H1 (cell line): ENCODE measurements at regions not wholly inside any gene's neighbourhood (a gene's known extent, or its start where the extent isn't known, plus 50 kb on each side); places are given as distances from the start of the nearest gene placed in this dataset.

Experiments
- CTCF ChIA-PET: fragments of 300-600 bp; sonication (Branson Sonifier 250); formaldehyde crosslinking; loops from one replicate; lab custom pipeline; 2021; ENCODE audit not compliant: partially characterized antibody; lab: Charles Lee
- POLR2A ChIA-PET: fragments of 300-600 bp; sonication (Branson Sonifier 250); formaldehyde crosslinking; loops from one replicate; lab custom pipeline; 2021; ENCODE audit warnings: inconsistent platforms; ENCODE audit not compliant: partially characterized antibody; lab: Charles Lee
- DNase-seq, 2 experiments: peaks; one replicate each; pipeline versions ENCODE4 v3.0.0 to v3.0.0-alpha.2; 2010 to 2022; ENCODE audit warnings: low spot score in 2 of 2, low read depth in 1 of 2, mixed read lengths in 1 of 2
- FAIRE-seq: peaks from 2 replicates; lab custom pipeline; 2011; peaks lifted over from hg19 to GRCh38; lab: Jason Lieb, UNC
- H2AFZ ChIP-seq: 2 replicates; pipeline ENCODE4 v1.8.1; 2012; ENCODE audit warnings: low read length, inconsistent platforms
- H2AK5ac ChIP-seq: 2 replicates; pipeline ENCODE4 v1.6.1; 2013; ENCODE audit warnings: low read depth, low read length
- H2BK120ac ChIP-seq: replicated peaks from 2 replicates; pipeline ENCODE3; 2013; ENCODE audit warnings: low read depth, low read length, inconsistent platforms
- H2BK12ac ChIP-seq: 2 replicates; pipeline ENCODE4 v1.6.1; 2013; ENCODE audit warnings: low read depth, low read length
- H2BK15ac ChIP-seq: 2 replicates; pipeline ENCODE4 v1.6.1; 2013; ENCODE audit warnings: low read length
- H2BK20ac ChIP-seq: 2 replicates; pipeline ENCODE4 v1.6.1; 2013; ENCODE audit warnings: low read length
- H2BK5ac ChIP-seq: 2 replicates; pipeline ENCODE4 v1.6.1; 2013; ENCODE audit warnings: low read depth, low read length
- H3K14ac ChIP-seq: 2 replicates; pipeline ENCODE4 v1.6.1; 2013; ENCODE audit warnings: inconsistent platforms; ENCODE audit not compliant: insufficient read length
- H3K18ac ChIP-seq: 2 replicates; pipeline ENCODE4 v1.6.1; 2013; ENCODE audit warnings: low read length; ENCODE audit errors: extremely low read depth
- H3K23ac ChIP-seq: 2 replicates; pipeline ENCODE4 v1.6.1; 2013; ENCODE audit warnings: inconsistent platforms; ENCODE audit not compliant: insufficient read length
- H3K23me2 ChIP-seq: 2 replicates; pipeline ENCODE4 v1.6.1; 2013; ENCODE audit warnings: low read depth, low read length
- H3K27ac ChIP-seq: 2 replicates; pipeline ENCODE4 v1.6.1; 2011; ENCODE audit warnings: low read depth, low read length, inconsistent platforms
- H3K27me3 ChIP-seq, 4 experiments: replicated peaks in 1 of 4; 1 replicate in 1 of 4; 2 replicates in 3 of 4; pipeline versions ENCODE4 v1.6.1 to v1.8.1; 2011 to 2013; ENCODE audit warnings: low read length in 3 of 4, mild to moderate bottlenecking in 3 of 4, inconsistent platforms in 2 of 4, mixed read lengths in 2 of 4, moderate library complexity in 1 of 4; ENCODE audit not compliant: control insufficient read depth in 3 of 4, insufficient read depth in 3 of 4; ENCODE audit errors: extremely low read depth in 1 of 4
- H3K36me3 ChIP-seq, 4 experiments: 2 replicates each; pipeline versions ENCODE4 v1.6.1 to v1.8.1; 2011 to 2013; ENCODE audit warnings: mild to moderate bottlenecking in 4 of 4, low read length in 3 of 4, moderate library complexity in 2 of 4, control low read depth in 1 of 4, inconsistent platforms in 1 of 4; ENCODE audit not compliant: insufficient read depth in 4 of 4, control insufficient read depth in 2 of 4
- H3K4ac ChIP-seq: replicated peaks from 2 replicates; pipeline ENCODE3; 2013; ENCODE audit warnings: low read length, low read depth, mixed read lengths, inconsistent platforms; ENCODE audit not compliant: insufficient read length
- H3K4me1 ChIP-seq, 4 experiments: replicated peaks in 1 of 4; 1 replicate in 1 of 4; 2 replicates in 3 of 4; pipeline versions ENCODE4 v1.6.1 to v1.8.1; 2011 to 2013; ENCODE audit warnings: low read length in 3 of 4, inconsistent platforms in 2 of 4, mixed read lengths in 1 of 4; ENCODE audit not compliant: insufficient read depth in 4 of 4, control insufficient read depth in 3 of 4
- H3K4me2 ChIP-seq, 2 experiments: 2 replicates each; pipeline versions ENCODE4 v1.6.1 to v1.8.1; 2011 to 2013; ENCODE audit warnings: low read depth in 2 of 2, low read length in 2 of 2, control low read depth in 1 of 2, inconsistent platforms in 1 of 2, mild to moderate bottlenecking in 1 of 2; ENCODE audit not compliant: insufficient read depth in 1 of 2
- H3K4me3 ChIP-seq, 4 experiments: fragments of 200-600, 300-600 bp in 1 of 4; sonication (generic), shearing (Covaris generic), sonication (Bioruptor Twin) in 1 of 4; 2 replicates each; pipeline versions ENCODE4 v1.5.1 to v1.8.1; 2011 to 2016; ENCODE audit warnings: low read length in 4 of 4, low read depth in 3 of 4, control low read depth in 2 of 4, inconsistent platforms in 2 of 4, mild to moderate bottlenecking in 2 of 4, mixed read lengths in 1 of 4, moderate library complexity in 1 of 4; ENCODE audit not compliant: insufficient read depth in 2 of 4; ENCODE audit errors: extremely low read depth in 1 of 4
- H3K56ac ChIP-seq: replicated peaks from 2 replicates; pipeline ENCODE3; 2013; ENCODE audit warnings: low read depth, mild to moderate bottlenecking, mixed read lengths, low read length, inconsistent platforms; ENCODE audit not compliant: insufficient read length
- H3K79me1 ChIP-seq: 2 replicates; pipeline ENCODE4 v1.6.1; 2013; ENCODE audit warnings: low read depth, low read length, control low read depth
- H3K79me2 ChIP-seq, 2 experiments: 2 replicates each; pipeline versions ENCODE4 v1.6.1 to v1.8.1; 2012 to 2013; ENCODE audit warnings: low read length in 2 of 2, mild to moderate bottlenecking in 2 of 2, inconsistent platforms in 1 of 2; ENCODE audit not compliant: insufficient read depth in 2 of 2, control insufficient read depth in 1 of 2
- H3K9ac ChIP-seq, 4 experiments: replicated peaks in 1 of 4; 1 replicate in 1 of 4; 2 replicates in 3 of 4; pipeline versions ENCODE4 v1.6.1 to v1.8.1; 2011 to 2013; ENCODE audit warnings: low read depth in 3 of 4, low read length in 3 of 4, control low read depth in 2 of 4, mild to moderate bottlenecking in 2 of 4, moderate library complexity in 2 of 4, inconsistent platforms in 1 of 4; ENCODE audit errors: extremely low read depth in 1 of 4
- H3K9me3 ChIP-seq, 2 experiments: 2 replicates each; pipeline versions ENCODE4 v1.6.1 to v1.8.1; 2012 to 2013; ENCODE audit warnings: mild to moderate bottlenecking in 2 of 2, moderate library complexity in 2 of 2, control low read depth in 1 of 2, inconsistent platforms in 1 of 2, low read depth in 1 of 2, low read length in 1 of 2, mixed read lengths in 1 of 2; ENCODE audit not compliant: insufficient read depth in 2 of 2
- H4K20me1 ChIP-seq, 2 experiments: replicated peaks in 1 of 2; 2 replicates each; pipeline versions ENCODE3 to v1.8.1; 2011 to 2013; ENCODE audit warnings: inconsistent platforms in 2 of 2, low read length in 2 of 2, mild to moderate bottlenecking in 1 of 2; ENCODE audit not compliant: insufficient read depth in 2 of 2, control insufficient read depth in 1 of 2
- H4K5ac ChIP-seq: 2 replicates; pipeline ENCODE4 v1.6.1; 2013; ENCODE audit warnings: low read length, low read depth, mixed read lengths, inconsistent platforms; ENCODE audit not compliant: insufficient read length
- H4K8ac ChIP-seq: 2 replicates; pipeline ENCODE4 v1.8.0; 2013; ENCODE audit warnings: mild to moderate bottlenecking, moderate library complexity, low read length, inconsistent platforms; ENCODE audit not compliant: insufficient read depth; ENCODE audit errors: extremely low read depth
- H4K91ac ChIP-seq: replicated peaks from 2 replicates; pipeline ENCODE3; 2013; ENCODE audit warnings: low read length, mixed read lengths, inconsistent platforms; ENCODE audit not compliant: insufficient read length
- ASH2L ChIP-seq: fragments of 200-600, 300-600 bp; sonication (generic); IDR thresholded peaks from one replicate; pipeline ENCODE4 v1.7.1; 2017; ENCODE audit warnings: low read length
- ATF3 ChIP-seq: IDR thresholded peaks from 2 replicates; pipeline ENCODE4 v1.6.1; 2011; ENCODE audit warnings: low read depth, mild to moderate bottlenecking, low read length; ENCODE audit not compliant: insufficient read depth
- CBX8 ChIP-seq: fragments of 300-800, 300-1000 bp; sonication (generic); IDR thresholded peaks from 2 replicates; pipeline ENCODE4 v1.7.1; 2016; ENCODE audit warnings: low read depth, low read length, borderline replicate concordance
- CREB1 ChIP-seq: IDR thresholded peaks from 2 replicates; pipeline ENCODE4 v1.6.1; 2012; ENCODE audit warnings: inconsistent platforms
- CTCF ChIP-seq, 3 experiments: IDR thresholded peaks; 1 replicate in 2 of 3; 2 replicates in 1 of 3; pipeline versions ENCODE4 v1.5.1 to v1.6.1; 2011; ENCODE audit warnings: low read length in 3 of 3, mild to moderate bottlenecking in 3 of 3, inconsistent platforms in 2 of 3, low read depth in 1 of 3, moderate library complexity in 1 of 3; ENCODE audit not compliant: insufficient read depth in 1 of 3; ENCODE audit errors: control extremely low read depth in 1 of 3
- EP300 ChIP-seq, 2 experiments: IDR thresholded peaks; 1 replicate in 1 of 2; 2 replicates in 1 of 2; pipeline ENCODE4 v1.6.1; 2011 to 2012; ENCODE audit warnings: low read depth in 2 of 2, low read length in 2 of 2, mild to moderate bottlenecking in 2 of 2, borderline replicate concordance in 1 of 2, inconsistent platforms in 1 of 2, moderate library complexity in 1 of 2
- RNF2 ChIP-seq: fragments of 200-900, 300-1000 bp; sonication (generic); IDR thresholded peaks from 2 replicates; pipeline ENCODE4 v1.7.1; 2016; ENCODE audit warnings: borderline replicate concordance, low read depth, mild to moderate bottlenecking, antibody characterized with exemption, low read length; ENCODE audit not compliant: poor library complexity, severe bottlenecking; ENCODE audit errors: missing control alignments
- SIN3A ChIP-seq, 2 experiments: IDR thresholded peaks in 1 of 2; conservative IDR thresholded peaks in 1 of 2; 2 replicates each; pipeline ENCODE4 v1.6.1; 2011 to 2012; ENCODE audit warnings: low read length in 2 of 2, improper control_type of control experiment in 1 of 2, low read depth in 1 of 2, mild to moderate bottlenecking in 1 of 2
- SIX5 ChIP-seq: IDR thresholded peaks from 2 replicates; pipeline ENCODE4 v1.6.1; 2011; ENCODE audit warnings: mild to moderate bottlenecking, low read depth, low read length
- SUZ12 ChIP-seq: fragments of 200-600 bp; sonication (generic); IDR thresholded peaks from 2 replicates; pipeline ENCODE4 v1.6.1; 2012; ENCODE audit warnings: mild to moderate bottlenecking, inconsistent platforms, low read length, moderate library complexity, mixed read lengths
- TAF1 ChIP-seq: IDR thresholded peaks from 2 replicates; pipeline ENCODE4 v1.6.1; 2011; ENCODE audit warnings: mild to moderate bottlenecking, low read depth, low read length
- WGBS, 2 experiments: shearing (Covaris generic) in 1 of 2; methylation state at CpG; one replicate each; pipeline versions ENCODE4 v1.1.6 to v1.1.7; 2013 to 2015; ENCODE audit warnings: low lambda C conversion rate in 2 of 2, mixed read lengths in 2 of 2, inconsistent platforms in 1 of 2, low coverage in 1 of 2, missing lambda C conversion rate in 1 of 2; ENCODE audit not compliant: insufficient replicate concordance in 2 of 2, insufficient coverage in 1 of 2, insufficient read length in 1 of 2; ENCODE audit errors: extremely low coverage in 1 of 2, missing lambda C conversion rate in 1 of 2; 5-methylcytosine and 5-hydroxymethylcytosine counted together

- no peak for DNase-seq
- H3K27me3 ChIP-seq, result no peaks in the 10 kb centered on the region
- no peak overlapping the region for H3K4me3 ChIP-seq
- no peaks in the 10 kb centered on the region for H3K4me1 ChIP-seq
- no peak overlapping the region for H4K5ac ChIP-seq
- no peak overlapping the region for H3K18ac ChIP-seq
- no peak overlapping the region for H3K9ac ChIP-seq
- H3K23me2 ChIP-seq, result no peaks in the 10 kb centered on the region
- no peak overlapping the region for H3K4me2 ChIP-seq
- no peaks in the 10 kb centered on the region for H3K79me2 ChIP-seq
- no peaks in the 10 kb centered on the region for H3K36me3 ChIP-seq
- POLR2A ChIA-PET, result no interaction called here
- H3K4ac ChIP-seq, result no peak overlapping the region
- no peak overlapping the region for H2AFZ ChIP-seq
- no peak overlapping the region for H3K14ac ChIP-seq
- no peak overlapping the region for H2BK5ac ChIP-seq
- no peak overlapping the region for H3K23ac ChIP-seq
- H4K8ac ChIP-seq, result no peak overlapping the region
- H3K27ac ChIP-seq, result no peak overlapping the region
- TF ChIP-seq RNF2 (no peak), ATF3 (no peak), CBX8 (no peak), CREB1 (no peak), EP300 (IDR thresholded peaks at IDR 0.05; ENCODE audit: borderline replicate concordance in 1 of 2, low read depth in 2 of 2, low read length in 2 of 2) (no peak), SIX5 (no peak), TAF1 (no peak), SIN3A (conservative IDR thresholded peaks at IDR 0.05 in 1 of 2, IDR thresholded peaks at IDR 0.05 in 1 of 2; ENCODE audit: low read depth in 1 of 2, low read length in 2 of 2) (no peak), ASH2L (no peak), CTCF (IDR thresholded peaks at IDR 0.05; ENCODE audit: control extremely low read depth in 1 of 3, insufficient read depth in 1 of 3, low read depth in 1 of 3, low read length in 3 of 3) (no peak), SUZ12 (no peak)
- TF ChIP-seq, all 59 proteins: peak for 0
- Histone ChIP-seq H2BK120ac (no peak overlapping the region), H4K91ac (no peak overlapping the region), H3K56ac (no peak overlapping the region), H2AK5ac (no peak overlapping the region), H2BK12ac (no peak overlapping the region), H3K9me3 (no peaks in the 10 kb centered on the region), H4K20me1 (no peaks in the 10 kb centered on the region), H2BK15ac (no peak overlapping the region), H3K79me1 (no peaks in the 10 kb centered on the region), H2BK20ac (no peak overlapping the region)
- no peak for FAIRE-seq
- CTCF ChIA-PET, result no interaction called here
- 95% methylated on average over 2 of the region's 2 CpGs; no CpG with 5 or more reads in 1 of the 2 experiments for WGBS, 2 experiments
Measured at GRCh38 chr3:73707772-73708171, 83.0 kb upstream of the PDZRN3 start.
